HG02759 (cell line): ENCODE measurements at regions not wholly inside any gene's neighbourhood (a gene's known extent, or its start where the extent isn't known, plus 50 kb on each side); places are given as distances from the start of the nearest gene placed in this dataset.

Experiments
- ATAC-seq: cut with Tn5 transposase; IDR thresholded peaks from one replicate; pipeline ENCODE4 v1.9.1; 2021; ENCODE audit warnings: mild to moderate bottlenecking, moderate library complexity; ENCODE audit not compliant: unreplicated experiment

GRCh38 chr3:118067439-118067838 is 967.2 kb downstream of the IGSF11 start:
- ATAC-seq = no peak

GRCh38 chr3:118075873-118076272 is 958.8 kb downstream of the IGSF11 start:
- ATAC-seq = no peak

GRCh38 chr3:118077332-118077731 is 957.3 kb downstream of the IGSF11 start:
- no peak for ATAC-seq

- ATAC-seq = no peak
These were observed 953.8 kb downstream of the IGSF11 start for GRCh38 chr3:118080889-118081288.

GRCh38 chr3:118088696-118089095 is 946.0 kb downstream of the IGSF11 start:
- ATAC-seq = no peak

GRCh38 chr3:118089563-118089962 is 945.1 kb downstream of the IGSF11 start:
- ATAC-seq = no peak

GRCh38 chr3:118097226-118097625 is 937.4 kb downstream of the IGSF11 start:
- ATAC-seq = no peak

GRCh38 chr3:118097660-118098059 is 937.0 kb downstream of the IGSF11 start:
- no peak for ATAC-seq

GRCh38 chr3:118098827-118099226 is 935.8 kb downstream of the IGSF11 start:
- no peak for ATAC-seq

GRCh38 chr3:118101891-118102290 is 932.8 kb downstream of the IGSF11 start:
- no peak for ATAC-seq

GRCh38 chr3:118102737-118103136 is 931.9 kb downstream of the IGSF11 start:
- ATAC-seq = no peak

GRCh38 chr3:118108201-118108600 is 926.4 kb downstream of the IGSF11 start:
- ATAC-seq = no peak

- no peak for ATAC-seq
These were observed 925.9 kb downstream of the IGSF11 start for GRCh38 chr3:118108769-118109168.

GRCh38 chr3:118110211-118110610 is 924.4 kb downstream of the IGSF11 start:
- no peak for ATAC-seq

- ATAC-seq = no peak
These were observed 917.7 kb downstream of the IGSF11 start for GRCh38 chr3:118116991-118117390.

- ATAC-seq = no peak
These were observed 907.9 kb downstream of the IGSF11 start for GRCh38 chr3:118126751-118127150.

GRCh38 chr3:118127992-118128391 is 906.7 kb downstream of the IGSF11 start:
- no peak for ATAC-seq

- no peak for ATAC-seq
These were observed 905.8 kb downstream of the IGSF11 start for GRCh38 chr3:118128886-118129285.

- ATAC-seq = no peak
These were observed 896.9 kb downstream of the IGSF11 start for GRCh38 chr3:118137778-118138177.

- ATAC-seq = no peak
These were observed 889.7 kb downstream of the IGSF11 start for GRCh38 chr3:118144919-118145318.

GRCh38 chr3:118146658-118147375 is 887.8 kb downstream of the IGSF11 start:
- ATAC-seq = no peak

- ATAC-seq = no peak
These were observed 883.5 kb downstream of the IGSF11 start for GRCh38 chr3:118151164-118151563.
